Bone marrow (tissue), 2 donors: ENCODE measurements at regions not wholly inside any gene's neighbourhood (a gene's known extent, or its start where the extent isn't known, plus 50 kb on each side); places are given as distances from the start of the nearest gene placed in this dataset.

Experiments used
- DNase-seq, 2 donors: peaks; one replicate each; lab custom pipeline; 2025; lab: John Stamatoyannopoulos, UW

DNA sequence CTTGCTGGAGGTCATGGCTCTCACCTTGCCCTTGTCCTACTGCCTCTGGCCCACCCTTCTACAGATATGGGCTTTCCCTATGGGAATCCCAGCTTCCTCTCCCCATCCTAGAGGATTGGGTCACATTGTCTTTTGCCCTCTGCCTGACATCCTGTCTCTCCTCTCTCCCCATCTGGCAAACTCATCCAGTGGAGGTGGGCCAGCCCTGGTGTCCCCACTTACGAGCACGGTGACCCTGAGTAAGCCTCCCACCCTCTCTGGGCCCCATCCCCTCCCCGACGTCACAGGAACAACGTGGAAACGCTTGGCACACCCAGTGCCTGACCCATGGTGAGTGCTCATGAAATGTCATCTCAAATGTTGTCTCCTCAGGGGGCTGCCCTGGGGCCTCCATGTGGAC, 56.1 kb upstream of the ID3 start:
- DNase-seq, result no peak

DNA sequence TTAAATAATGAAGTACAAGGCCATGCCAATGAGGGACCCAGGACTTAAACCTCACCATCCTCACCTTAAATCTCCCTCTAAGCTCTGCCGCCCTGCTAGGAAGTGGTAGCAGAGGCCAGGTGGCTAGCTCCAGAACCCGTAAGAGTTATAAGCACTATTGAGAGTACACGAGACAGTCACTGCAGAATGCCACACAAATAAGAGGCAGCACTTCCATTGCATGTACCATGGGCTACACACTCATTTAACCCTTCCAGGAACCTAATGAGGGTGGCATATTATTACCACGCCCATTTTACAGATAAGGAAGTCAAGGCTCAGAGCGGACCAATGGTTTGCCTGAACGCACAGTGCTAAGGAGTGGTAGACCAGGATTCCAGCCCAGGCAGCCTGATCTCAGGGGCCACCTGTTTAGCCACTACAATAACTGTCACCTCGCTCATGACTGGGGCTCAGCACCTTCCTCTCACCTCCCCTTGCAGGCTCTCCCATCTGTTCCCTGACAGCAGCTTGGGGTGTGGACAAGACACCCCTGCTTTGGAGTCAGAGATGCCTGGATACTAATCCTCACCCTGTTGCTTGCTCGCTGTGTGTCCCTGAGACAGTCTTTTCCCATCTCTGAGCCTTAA, 54.8 kb upstream of the ID3 start:
- no peak for DNase-seq

DNA sequence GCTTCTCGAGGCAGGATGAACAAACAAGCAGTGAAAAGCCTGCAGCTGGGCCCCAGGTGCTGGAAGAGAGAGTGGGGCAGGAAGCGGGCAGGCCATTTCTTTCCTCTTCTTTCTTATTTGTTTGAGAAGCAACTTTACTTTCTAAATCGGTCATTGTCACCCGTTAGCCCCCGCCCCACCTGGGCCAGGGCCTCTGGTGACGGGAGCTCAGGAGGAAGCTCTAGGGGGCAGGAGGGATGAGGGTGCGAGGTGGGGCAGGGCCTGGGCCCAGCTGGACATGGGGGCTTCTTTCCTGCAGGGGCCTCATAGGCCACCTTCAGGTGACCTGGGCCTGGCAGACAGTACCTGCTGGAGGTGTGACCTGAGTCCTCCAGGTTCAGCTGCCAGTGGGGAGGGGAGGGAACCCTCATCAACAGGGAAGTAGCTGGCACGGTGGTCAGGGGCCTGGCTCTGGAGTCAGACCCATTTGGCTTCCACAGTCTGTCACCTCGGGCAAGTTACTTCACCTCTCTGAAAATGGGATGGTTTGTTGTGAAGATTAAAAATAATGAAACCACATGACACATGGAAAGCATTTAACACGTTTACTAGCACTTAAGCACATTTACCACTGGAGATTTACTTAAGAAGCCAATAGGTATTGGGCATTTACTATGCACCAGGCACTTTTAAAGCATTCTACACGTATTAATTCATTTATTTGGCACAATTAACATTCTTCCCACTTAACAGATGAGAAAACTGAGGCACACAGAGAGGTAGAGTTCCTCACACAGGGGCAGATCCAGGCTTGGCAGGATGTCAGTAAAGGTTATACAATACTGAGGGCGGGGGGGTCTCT, 54.1 kb upstream of the ID3 start:
- peak in 1 of 2 donors; percentile 7 for DNase-seq

- DNase-seq, result no peak
Measured at GRCh38 chr1:23611601-23612327, 52.5 kb upstream of the ID3 start.

- DNase-seq, result no peak
Measured at GRCh38 chr1:23610677-23611076, 51.4 kb upstream of the ID3 start.

GRCh38 chr1:23609971-23610370, 50.7 kb upstream of the ID3 start:
- DNase-seq, result no peak
